ENCODE measurements at regions not wholly inside any gene's neighbourhood (a gene's known extent, or its start where the extent isn't known, plus 50 kb on each side); places are given as distances from the start of the nearest gene placed in this dataset.
A peak's percentile ranks its signal among the peaks of the same experiment; 100 is the strongest.
"Not testable (repeated sequence)": the region's sequence is repeated elsewhere in the genome, so short reads cannot be mapped to it uniquely, and the experiment has no call there.

DNA sequence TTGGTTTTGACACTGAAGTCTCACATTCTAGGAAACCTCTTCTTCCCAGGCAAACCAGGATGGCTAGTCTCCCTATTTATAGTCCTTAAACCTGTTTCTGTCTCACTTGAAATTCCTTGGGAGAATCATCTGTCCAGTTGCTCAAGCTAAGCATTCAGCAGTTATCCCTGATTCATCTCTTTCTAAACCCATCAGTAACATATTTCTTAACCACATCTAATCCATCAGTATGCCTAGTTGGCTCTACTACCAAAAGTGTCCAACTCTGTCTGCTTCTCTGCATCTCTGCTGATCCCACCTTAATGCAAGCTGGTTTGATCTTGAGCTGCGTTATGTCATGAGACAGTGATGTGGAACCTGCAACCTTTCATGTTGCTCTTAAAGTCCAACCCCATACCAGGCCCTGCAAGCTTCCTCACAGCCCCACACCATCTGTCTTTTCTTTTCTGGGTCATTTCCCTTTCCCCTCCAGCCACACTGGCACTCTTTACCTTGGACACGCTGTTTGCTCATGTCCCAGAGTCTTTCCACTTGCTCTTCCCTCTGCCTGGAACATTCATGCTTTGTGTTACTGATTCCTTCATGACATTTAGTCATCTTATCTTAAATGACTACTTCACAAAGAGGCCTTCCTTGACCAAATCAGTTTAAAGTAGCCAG is 380.8 kb upstream of the RGS6 start:
- DNase-seq = no peak

DNA sequence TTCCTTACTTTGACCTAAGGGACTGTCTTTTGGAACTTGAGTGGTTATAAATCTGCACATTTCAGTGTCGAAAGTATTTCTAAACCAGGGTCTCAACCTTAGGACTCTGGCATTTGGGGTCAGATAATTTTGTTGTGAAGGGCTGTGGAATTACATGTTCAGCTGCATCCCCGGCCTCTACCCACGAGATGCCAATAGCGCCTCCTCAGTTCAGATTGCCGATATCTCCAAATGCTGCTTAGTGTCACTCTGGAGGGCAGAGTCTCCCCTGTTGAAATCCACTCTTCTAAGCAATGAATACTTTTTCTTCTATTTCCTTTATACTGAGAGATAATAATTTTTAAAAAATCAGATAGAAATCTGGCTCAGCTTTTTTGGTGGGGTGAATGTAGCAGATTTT is 379.4 kb upstream of the RGS6 start:
- no peak for DNase-seq

DNA sequence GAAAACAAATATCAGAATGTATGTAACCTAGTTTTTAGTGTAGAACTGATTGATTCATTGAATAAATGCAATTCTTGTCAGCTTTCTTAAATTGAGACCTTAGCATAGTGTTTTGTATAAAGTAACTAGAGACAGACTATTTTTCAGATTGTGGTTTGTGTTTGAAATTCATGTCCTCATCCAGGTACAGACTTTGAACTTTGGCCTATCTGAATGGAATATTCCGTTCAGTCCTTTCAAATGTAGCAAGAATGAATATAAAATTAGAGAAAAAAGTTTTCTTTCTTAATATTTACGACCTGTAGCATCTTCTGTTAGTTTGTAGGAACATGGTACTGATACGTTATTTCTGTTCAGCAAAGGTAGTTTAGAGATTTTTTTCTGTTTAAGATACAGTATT is 378.4 kb upstream of the RGS6 start:
- no peak for DNase-seq

GRCh38 chr14:71554323-71554722 is 377.9 kb upstream of the RGS6 start:
- DNase-seq = no peak

DNA sequence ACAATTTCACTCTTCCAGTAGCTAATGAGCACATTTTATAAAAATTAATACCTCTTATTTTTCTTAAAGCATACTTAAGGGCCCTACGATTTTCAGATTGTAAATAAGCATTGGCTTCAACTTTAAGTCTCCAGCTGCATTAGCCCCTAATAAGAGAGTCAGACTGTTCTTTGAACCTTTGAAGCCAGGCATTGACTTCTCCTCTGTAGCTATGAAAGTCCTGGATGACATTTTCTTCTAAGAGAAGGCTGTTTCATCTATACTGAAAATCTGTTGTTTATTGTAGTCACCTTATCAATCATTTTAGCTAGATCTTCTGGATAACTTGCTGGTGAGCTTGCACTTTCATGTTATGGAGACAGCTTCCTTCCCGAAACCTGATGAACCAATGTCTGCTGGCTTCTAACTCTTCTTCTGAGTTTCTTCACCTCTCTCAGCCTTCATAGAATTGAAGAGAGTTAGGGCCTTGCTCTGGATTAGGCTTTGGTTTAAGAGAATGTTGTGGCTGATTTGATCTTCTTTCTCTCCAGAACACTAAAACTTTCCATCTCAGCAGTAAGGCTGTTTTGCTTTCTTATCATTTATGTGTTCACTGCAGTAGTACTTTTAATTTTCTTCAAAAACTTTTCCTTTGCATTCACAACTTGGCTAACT is 377.1 kb upstream of the RGS6 start:
- no peak for DNase-seq

GRCh38 chr14:71555654-71556559 is 376.3 kb upstream of the RGS6 start:
- DNase-seq = peak; percentile 42

GRCh38 chr14:71556730-71557129 is 375.5 kb upstream of the RGS6 start:
- no peak for DNase-seq

- DNase-seq = no peak
These were observed 374.9 kb upstream of the RGS6 start for GRCh38 chr14:71557351-71557750.

- DNase-seq = not testable (repeated sequence)
These were observed 373.3 kb upstream of the RGS6 start for GRCh38 chr14:71558943-71559342.

- DNase-seq = no peak
These were observed 371.5 kb upstream of the RGS6 start for GRCh38 chr14:71560751-71561150.

DNA sequence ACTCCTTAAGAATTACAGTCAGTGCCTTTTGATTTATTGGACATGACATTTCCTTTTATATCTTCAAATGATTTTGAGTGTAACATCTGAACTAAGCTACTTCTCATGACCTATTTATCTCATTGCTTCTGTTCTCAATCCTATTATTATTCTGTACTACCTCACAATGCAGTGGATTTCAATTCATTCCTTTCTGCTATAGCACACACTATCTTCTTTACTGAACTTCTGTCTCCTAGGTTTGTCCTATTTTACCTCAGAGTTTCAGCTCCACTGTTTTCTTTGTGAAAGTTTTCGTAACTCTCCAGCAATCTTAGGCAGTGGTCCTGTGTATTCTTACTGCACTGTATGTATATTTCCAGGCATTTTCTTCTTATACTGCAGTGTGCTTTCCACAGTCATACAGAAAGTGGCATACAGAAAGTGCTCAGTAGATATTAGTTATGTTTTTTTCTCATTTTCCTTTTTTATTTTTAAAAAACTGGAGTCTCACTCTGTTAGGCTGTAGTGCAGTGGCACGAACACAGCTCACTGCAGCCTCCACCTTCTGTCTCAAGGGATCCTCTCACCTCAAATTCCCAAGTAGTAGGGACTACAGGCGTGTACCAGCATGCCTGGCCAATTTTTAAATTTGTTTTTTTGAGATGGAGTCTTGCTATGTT is 368.6 kb upstream of the RGS6 start:
- no peak for DNase-seq

DNA sequence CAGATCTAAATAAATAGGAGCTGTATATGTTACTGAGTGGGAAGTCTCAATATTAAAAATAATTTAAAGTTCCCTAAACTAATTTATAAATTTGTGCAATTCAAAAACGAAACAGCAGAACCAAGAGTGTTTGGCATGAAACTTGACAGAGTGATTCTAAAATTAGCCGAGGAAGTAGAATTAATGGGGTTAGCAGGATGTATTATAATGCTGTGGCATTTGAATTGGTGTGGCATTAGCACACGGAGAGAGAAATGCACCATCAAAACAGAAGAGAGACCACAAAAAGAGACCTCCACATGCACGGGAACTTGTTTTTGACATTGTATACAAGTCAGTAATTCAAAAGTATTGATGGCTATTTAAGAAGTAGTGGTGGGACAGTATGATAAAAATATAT is 366.0 kb upstream of the RGS6 start:
- no peak for DNase-seq

GRCh38 chr14:71567499-71568133 is 364.6 kb upstream of the RGS6 start:
- not testable (repeated sequence) for DNase-seq

DNA sequence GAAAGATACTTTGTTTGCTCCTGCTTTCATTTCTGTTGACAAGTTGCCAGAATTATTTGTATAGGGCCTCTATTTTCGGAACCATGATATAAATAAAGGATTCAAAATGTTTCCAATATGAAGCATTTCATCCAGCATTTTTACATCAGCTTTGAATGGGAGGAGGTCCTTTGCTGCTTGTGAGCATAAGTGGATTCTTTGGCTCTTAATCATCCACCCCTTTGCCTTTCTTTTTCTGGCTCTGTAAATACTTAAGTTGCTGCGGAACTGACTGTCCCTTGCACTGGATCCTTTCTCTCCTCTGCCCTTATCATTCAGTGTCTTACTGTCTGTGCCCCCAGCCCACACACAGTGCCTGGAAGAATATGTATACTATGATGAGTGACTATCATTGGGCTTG is 357.3 kb upstream of the RGS6 start:
- DNase-seq = no peak

- no peak for DNase-seq
These were observed 355.8 kb upstream of the RGS6 start for GRCh38 chr14:71576472-71576871.

- DNase-seq = no peak
These were observed 352.9 kb upstream of the RGS6 start for GRCh38 chr14:71579331-71579730.

- no peak for DNase-seq
These were observed 349.5 kb upstream of the RGS6 start for GRCh38 chr14:71582705-71583104.

GRCh38 chr14:71583194-71583593 is 349.0 kb upstream of the RGS6 start:
- no peak for DNase-seq

DNA sequence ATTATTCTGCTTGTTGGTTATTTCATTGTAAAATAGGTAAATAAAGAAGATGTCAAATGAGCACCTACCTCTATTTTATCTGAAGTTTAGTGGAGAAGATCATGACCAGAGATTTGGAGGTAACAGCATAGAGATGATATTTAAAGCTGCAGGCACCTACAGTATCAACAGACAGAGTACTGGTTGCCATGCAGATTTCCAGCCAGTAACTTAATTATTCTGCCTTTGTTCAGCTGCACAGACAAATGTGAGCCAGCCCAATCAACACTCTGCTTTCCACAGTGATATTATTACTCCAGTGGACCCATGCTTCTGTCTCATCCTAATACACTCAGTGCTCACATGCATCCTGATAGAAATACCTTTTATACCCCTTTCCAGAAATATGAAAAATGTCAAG is 348.5 kb upstream of the RGS6 start:
- DNase-seq = no peak

GRCh38 chr14:71585361-71585760 is 346.9 kb upstream of the RGS6 start:
- DNase-seq = no peak

GRCh38 chr14:71586131-71586897 is 345.9 kb upstream of the RGS6 start:
- no peak for DNase-seq

DNA sequence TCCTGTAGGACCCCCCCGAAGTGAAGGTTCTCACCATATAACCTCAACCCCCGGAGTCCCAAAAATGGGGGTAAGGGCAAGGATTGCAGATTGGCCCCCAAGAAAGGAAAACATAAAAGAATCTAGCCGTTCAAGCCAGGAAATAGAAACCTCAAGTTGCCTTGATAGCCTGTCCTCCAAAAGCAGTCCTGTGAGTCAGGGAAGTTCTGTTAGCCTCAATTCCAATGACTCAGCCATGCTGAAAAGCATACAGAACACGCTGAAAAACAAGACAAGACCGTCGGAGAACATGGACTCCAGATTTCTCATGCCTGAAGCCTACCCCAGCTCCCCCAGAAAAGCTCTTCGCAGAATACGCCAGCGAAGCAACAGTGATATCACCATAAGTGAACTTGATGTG is 344.2 kb upstream of the RGS6 start:
- DNase-seq = no peak
